ENCODE measurements at regions not wholly inside any gene's neighbourhood (a gene's known extent, or its start where the extent isn't known, plus 50 kb on each side); places are given as distances from the start of the nearest gene placed in this dataset.

DNA sequence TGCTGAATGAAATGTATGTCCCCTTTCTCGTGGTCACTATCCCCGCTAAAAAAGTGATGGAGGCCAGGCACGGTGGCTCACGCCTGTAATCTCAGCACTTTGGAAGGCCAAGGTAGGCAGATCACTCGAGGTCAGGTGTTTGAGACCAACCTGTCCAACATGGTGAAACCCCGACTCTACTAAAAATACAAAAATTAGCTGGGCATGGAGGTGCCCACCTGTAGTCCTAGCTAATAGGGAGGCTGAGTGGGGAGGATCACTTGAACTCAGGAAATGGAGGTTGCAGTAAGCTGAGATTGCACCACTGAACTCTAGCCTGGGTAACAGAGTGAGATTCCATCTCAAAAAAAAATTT is 91.4 kb upstream of the MKLN1 start:
- no peak for TF ChIP-seq POLR2A (IDR thresholded peaks at IDR 0.05)
- TF ChIP-seq, protein P1, sequence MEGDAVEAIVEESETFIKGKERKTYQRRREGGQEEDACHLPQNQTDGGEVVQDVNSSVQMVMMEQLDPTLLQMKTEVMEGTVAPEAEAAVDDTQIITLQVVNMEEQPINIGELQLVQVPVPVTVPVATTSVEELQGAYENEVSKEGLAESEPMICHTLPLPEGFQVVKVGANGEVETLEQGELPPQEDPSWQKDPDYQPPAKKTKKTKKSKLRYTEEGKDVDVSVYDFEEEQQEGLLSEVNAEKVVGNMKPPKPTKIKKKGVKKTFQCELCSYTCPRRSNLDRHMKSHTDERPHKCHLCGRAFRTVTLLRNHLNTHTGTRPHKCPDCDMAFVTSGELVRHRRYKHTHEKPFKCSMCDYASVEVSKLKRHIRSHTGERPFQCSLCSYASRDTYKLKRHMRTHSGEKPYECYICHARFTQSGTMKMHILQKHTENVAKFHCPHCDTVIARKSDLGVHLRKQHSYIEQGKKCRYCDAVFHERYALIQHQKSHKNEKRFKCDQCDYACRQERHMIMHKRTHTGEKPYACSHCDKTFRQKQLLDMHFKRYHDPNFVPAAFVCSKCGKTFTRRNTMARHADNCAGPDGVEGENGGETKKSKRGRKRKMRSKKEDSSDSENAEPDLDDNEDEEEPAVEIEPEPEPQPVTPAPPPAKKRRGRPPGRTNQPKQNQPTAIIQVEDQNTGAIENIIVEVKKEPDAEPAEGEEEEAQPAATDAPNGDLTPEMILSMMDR (IDR thresholded peaks at IDR 0.05), result no peak
